Osteoblast (primary cell): ENCODE measurements at regions not wholly inside any gene's neighbourhood (a gene's known extent, or its start where the extent isn't known, plus 50 kb on each side); places are given as distances from the start of the nearest gene placed in this dataset.

Source experiments
- DNase-seq: peaks from one replicate; pipeline ENCODE4 v3.0.0; 2011; ENCODE audit warnings: low spot score, mixed read lengths; ENCODE audit not compliant: insufficient read length; ENCODE audit errors: missing footprints
- H2AFZ ChIP-seq: 2 replicates; pipeline ENCODE4 v1.6.0; 2011; ENCODE audit warnings: mild to moderate bottlenecking, low read length
- H3K27ac ChIP-seq: 2 replicates; pipeline ENCODE4 v1.5.1; 2011; ENCODE audit warnings: mild to moderate bottlenecking, low read depth, low read length, moderate library complexity
- H3K27me3 ChIP-seq: 2 replicates; pipeline ENCODE4 v1.6.0; 2012; ENCODE audit warnings: mild to moderate bottlenecking, control low read depth, inconsistent platforms, low read length, moderate library complexity; ENCODE audit not compliant: insufficient read depth
- H3K36me3 ChIP-seq: 2 replicates; pipeline ENCODE4 v1.5.1; 2011; ENCODE audit warnings: mild to moderate bottlenecking, low read length, control low read depth, moderate library complexity; ENCODE audit not compliant: insufficient read depth
- H3K4me1 ChIP-seq: 2 replicates; pipeline ENCODE4 v1.5.1; 2011; ENCODE audit warnings: mild to moderate bottlenecking, low read length, control low read depth, moderate library complexity; ENCODE audit not compliant: insufficient read depth
- H3K4me2 ChIP-seq: 2 replicates; pipeline ENCODE4 v1.6.0; 2011; ENCODE audit warnings: mild to moderate bottlenecking, low read length; ENCODE audit not compliant: insufficient read depth
- H3K4me3 ChIP-seq: fragments of 200-600 bp; sonication (generic); 3 replicates; pipeline ENCODE4 v1.5.1; 2012; ENCODE audit warnings: mild to moderate bottlenecking, low read length, inconsistent platforms; ENCODE audit not compliant: insufficient read depth
- H3K79me2 ChIP-seq: 2 replicates; pipeline ENCODE4 v1.6.0; 2012; ENCODE audit warnings: mild to moderate bottlenecking, low read length, control low read depth, inconsistent platforms; ENCODE audit not compliant: insufficient read depth
- H3K9me3 ChIP-seq: 2 replicates; pipeline ENCODE4 v1.5.1; 2011; ENCODE audit warnings: low read depth, low read length, control low read depth
- H4K20me1 ChIP-seq: 2 replicates; pipeline ENCODE4 v1.6.0; 2012; ENCODE audit warnings: mild to moderate bottlenecking, low read length, control low read depth; ENCODE audit not compliant: insufficient read depth
- TF ChIP-seq, protein P1 (sequence below): IDR thresholded peaks from 2 replicates; pipeline ENCODE4 v1.5.1; 2011; ENCODE audit warnings: mild to moderate bottlenecking, low read depth, low read length, moderate library complexity; ENCODE audit errors: extremely low read depth

- no peaks in the 10 kb centered on the region for H3K79me2 ChIP-seq
- H4K20me1 ChIP-seq, result no peaks in the 10 kb centered on the region
- H3K4me1 ChIP-seq, result no peaks in the 10 kb centered on the region
- no peaks in the 10 kb centered on the region for H3K36me3 ChIP-seq
- no peak overlapping the region for H3K4me2 ChIP-seq
- H3K27me3 ChIP-seq, result no peaks in the 10 kb centered on the region
- H3K4me3 ChIP-seq, result no peak overlapping the region
- H3K27ac ChIP-seq, result no peak overlapping the region
- DNase-seq, result no peak
- TF ChIP-seq, protein P1, sequence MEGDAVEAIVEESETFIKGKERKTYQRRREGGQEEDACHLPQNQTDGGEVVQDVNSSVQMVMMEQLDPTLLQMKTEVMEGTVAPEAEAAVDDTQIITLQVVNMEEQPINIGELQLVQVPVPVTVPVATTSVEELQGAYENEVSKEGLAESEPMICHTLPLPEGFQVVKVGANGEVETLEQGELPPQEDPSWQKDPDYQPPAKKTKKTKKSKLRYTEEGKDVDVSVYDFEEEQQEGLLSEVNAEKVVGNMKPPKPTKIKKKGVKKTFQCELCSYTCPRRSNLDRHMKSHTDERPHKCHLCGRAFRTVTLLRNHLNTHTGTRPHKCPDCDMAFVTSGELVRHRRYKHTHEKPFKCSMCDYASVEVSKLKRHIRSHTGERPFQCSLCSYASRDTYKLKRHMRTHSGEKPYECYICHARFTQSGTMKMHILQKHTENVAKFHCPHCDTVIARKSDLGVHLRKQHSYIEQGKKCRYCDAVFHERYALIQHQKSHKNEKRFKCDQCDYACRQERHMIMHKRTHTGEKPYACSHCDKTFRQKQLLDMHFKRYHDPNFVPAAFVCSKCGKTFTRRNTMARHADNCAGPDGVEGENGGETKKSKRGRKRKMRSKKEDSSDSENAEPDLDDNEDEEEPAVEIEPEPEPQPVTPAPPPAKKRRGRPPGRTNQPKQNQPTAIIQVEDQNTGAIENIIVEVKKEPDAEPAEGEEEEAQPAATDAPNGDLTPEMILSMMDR, result no peak
- H3K9me3 ChIP-seq, result no peaks in the 10 kb centered on the region
- no peak overlapping the region for H2AFZ ChIP-seq
These were observed 467.0 kb downstream of the CDH10 start for GRCh38 chr5:24177821-24178220.

GRCh38 chr5:24183981-24184380 lies 460.8 kb downstream of the CDH10 start:
- Histone ChIP-seq H2AFZ (no peak overlapping the region), H3K36me3 (no peaks in the 10 kb centered on the region), H3K4me3 (no peak overlapping the region), H3K4me1 (no peaks in the 10 kb centered on the region), H4K20me1 (no peaks in the 10 kb centered on the region), H3K4me2 (no peak overlapping the region), H3K79me2 (no peaks in the 10 kb centered on the region), H3K27ac (no peak overlapping the region), H3K27me3 (no peaks in the 10 kb centered on the region), H3K9me3 (peaks cover 3% of the 10 kb centered on the region)
- no peak for DNase-seq
- TF ChIP-seq, protein P1, result no peak

- Histone ChIP-seq H4K20me1 (no peaks in the 10 kb centered on the region), H3K36me3 (no peaks in the 10 kb centered on the region), H3K4me2 (no peak overlapping the region), H3K9me3 (peaks cover 3% of the 10 kb centered on the region), H3K79me2 (no peaks in the 10 kb centered on the region), H3K27ac (no peak overlapping the region), H3K4me1 (no peaks in the 10 kb centered on the region), H2AFZ (no peak overlapping the region), H3K27me3 (no peaks in the 10 kb centered on the region), H3K4me3 (no peak overlapping the region)
- TF ChIP-seq, protein P1, result no peak
- DNase-seq, result no peak
These were observed 456.4 kb downstream of the CDH10 start for GRCh38 chr5:24188216-24188925.

GRCh38 chr5:24196789-24197188 lies 448.0 kb downstream of the CDH10 start:
- TF ChIP-seq, protein P1, result no peak
- Histone ChIP-seq H3K36me3 (no peaks in the 10 kb centered on the region), H3K27me3 (no peaks in the 10 kb centered on the region)

More at GRCh38 chr5:24196789-24197188, 448.0 kb downstream of the CDH10 start:
- Histone ChIP-seq H3K27ac (no peak overlapping the region), H3K4me3 (no peak overlapping the region), H2AFZ (no peak overlapping the region), H3K79me2 (no peaks in the 10 kb centered on the region), H4K20me1 (no peaks in the 10 kb centered on the region), H3K9me3 (no peaks in the 10 kb centered on the region), H3K4me1 (no peaks in the 10 kb centered on the region), H3K4me2 (no peak overlapping the region)
- no peak for DNase-seq
